Endothelial cell of umbilical vein (primary cell): ENCODE measurements at regions not wholly inside any gene's neighbourhood (a gene's known extent, or its start where the extent isn't known, plus 50 kb on each side); places are given as distances from the start of the nearest gene placed in this dataset.
"Not testable (repeated sequence)": the region's sequence is repeated elsewhere in the genome, so short reads cannot be mapped to it uniquely, and the experiment has no call there.

Source experiments
- BruUV-seq: library from RNA; stranded (reverse); fragments of 400-500 nt; replicated peaks from 2 replicates; lab custom pipeline; 2021; lab: Mats Ljungman, UMichigan
- CTCF ChIA-PET: fragments of 300-600, 350-600 bp; sonication (Branson Sonifier 250); formaldehyde crosslinking; loops from one replicate; lab custom pipeline; 2021; ENCODE audit warnings: antibody characterized with exemption, inconsistent platforms; lab: Charles Lee
- POLR2A ChIA-PET: fragments of 300-600, 350-600 bp; sonication (Branson Sonifier 250); formaldehyde crosslinking; loops from one replicate; lab custom pipeline; 2021; ENCODE audit warnings: antibody characterized with exemption, inconsistent platforms; lab: Charles Lee
- DNase-seq: peaks from one replicate; pipeline ENCODE4 v3.0.0-alpha.2; 2011; ENCODE audit warnings: low read depth, low spot score
- FAIRE-seq: peaks from 2 replicates; lab custom pipeline; 2011; peaks lifted over from hg19 to GRCh38; lab: Jason Lieb, UNC
- H2AFZ ChIP-seq: 2 replicates; pipeline ENCODE4 v1.6.0; 2012; ENCODE audit warnings: low read depth, low read length, control low read depth, inconsistent platforms
- H3K27ac ChIP-seq: 2 replicates; pipeline ENCODE4 v1.5.1; 2011; ENCODE audit warnings: low read depth, mild to moderate bottlenecking, control low read depth, low read length, moderate library complexity; ENCODE audit not compliant: insufficient read depth
- H3K27me3 ChIP-seq, 2 experiments: 2 replicates each; pipeline versions ENCODE4 v1.6.0 to v1.6.1; 2011; ENCODE audit warnings: low read length in 2 of 2, mixed read lengths in 1 of 2; ENCODE audit not compliant: control insufficient read depth in 2 of 2, insufficient read depth in 2 of 2
- H3K36me3 ChIP-seq, 2 experiments: 2 replicates in 1 of 2; 3 replicates in 1 of 2; pipeline ENCODE4 v1.5.1; 2011; ENCODE audit warnings: low read length in 2 of 2, mild to moderate bottlenecking in 1 of 2, moderate library complexity in 1 of 2; ENCODE audit not compliant: control insufficient read depth in 2 of 2, insufficient read depth in 2 of 2; ENCODE audit errors: extremely low read depth in 1 of 2
- H3K4me1 ChIP-seq: 3 replicates; pipeline ENCODE4 v1.5.1; 2011; ENCODE audit warnings: mild to moderate bottlenecking, low read length; ENCODE audit not compliant: control insufficient read depth, insufficient read depth; ENCODE audit errors: extremely low read depth
- H3K4me2 ChIP-seq: 2 replicates; pipeline ENCODE4 v1.6.1; 2011; ENCODE audit warnings: low read length, control low read depth, mixed read lengths; ENCODE audit not compliant: insufficient read depth
- H3K4me3 ChIP-seq, 3 experiments: fragments of 200-600 bp in 1 of 3; sonication (generic), shearing (Covaris generic) in 1 of 3; replicated peaks in 1 of 3; 2 replicates each; pipeline ENCODE4 v1.5.1; 2011 to 2016; ENCODE audit warnings: control low read depth in 3 of 3, low read length in 3 of 3, mild to moderate bottlenecking in 2 of 3, inconsistent platforms in 1 of 3, low read depth in 1 of 3, moderate library complexity in 1 of 3; ENCODE audit not compliant: insufficient read depth in 1 of 3
- H3K79me2 ChIP-seq: 2 replicates; pipeline ENCODE4 v1.6.0; 2012; ENCODE audit warnings: low read length, inconsistent platforms; ENCODE audit not compliant: control insufficient read depth, insufficient read depth
- H3K9ac ChIP-seq: replicated peaks from 2 replicates; pipeline ENCODE3; 2011; ENCODE audit warnings: low read length, control low read depth; ENCODE audit not compliant: insufficient read depth; ENCODE audit errors: extremely low read depth
- H3K9me1 ChIP-seq: replicated peaks from 3 replicates; pipeline ENCODE4 v1.6.0; 2011; ENCODE audit warnings: mild to moderate bottlenecking, low read length; ENCODE audit not compliant: control insufficient read depth, insufficient read depth; ENCODE audit errors: extremely low read depth
- H3K9me3 ChIP-seq: replicated peaks from 2 replicates; pipeline ENCODE4 v1.5.1; 2012; ENCODE audit warnings: low read length, inconsistent platforms; ENCODE audit not compliant: control insufficient read depth, insufficient read depth
- H4K20me1 ChIP-seq: replicated peaks from 2 replicates; pipeline ENCODE3; 2011; ENCODE audit warnings: mild to moderate bottlenecking, low read length; ENCODE audit not compliant: control insufficient read depth, insufficient read depth; ENCODE audit errors: extremely low read depth
- CTCF ChIP-seq, 2 donors: IDR thresholded peaks; 1 replicate in 1 of 2; 2 replicates in 1 of 2; pipeline ENCODE4 v1.5.1; 2011; ENCODE audit warnings: low read length in 2 of 2, mild to moderate bottlenecking in 2 of 2, moderate library complexity in 2 of 2, control low read depth in 1 of 2, inconsistent platforms in 1 of 2, low read depth in 1 of 2; ENCODE audit not compliant: insufficient read depth in 1 of 2; ENCODE audit errors: extremely low read depth in 1 of 2
- EZH2 ChIP-seq: IDR thresholded peaks from 2 replicates; pipeline ENCODE4 v1.6.1; 2012; ENCODE audit warnings: borderline replicate concordance, low read depth, mild to moderate bottlenecking, moderate library complexity, low read length, inconsistent platforms; ENCODE audit not compliant: severe bottlenecking
- FOS ChIP-seq: IDR thresholded peaks from 2 replicates; pipeline ENCODE4 v1.6.1; 2011; ENCODE audit warnings: mild to moderate bottlenecking, low read length, moderate library complexity, borderline replicate concordance; ENCODE audit not compliant: insufficient read depth
- GATA2 ChIP-seq: IDR thresholded peaks from 2 replicates; pipeline ENCODE4 v1.7.0; 2011; ENCODE audit warnings: low read depth, mild to moderate bottlenecking, moderate library complexity, mixed read lengths, low read length; ENCODE audit not compliant: insufficient read length, insufficient read depth
- JUN ChIP-seq: IDR thresholded peaks from 2 replicates; pipeline ENCODE4 v1.6.1; 2011; ENCODE audit warnings: borderline replicate concordance, low read depth; ENCODE audit not compliant: insufficient read length, insufficient read depth
- MAX ChIP-seq: IDR thresholded peaks from 2 replicates; pipeline ENCODE4 v1.6.1; 2011; ENCODE audit not compliant: insufficient read depth, insufficient read length
- MYC ChIP-seq: IDR thresholded peaks from one replicate; pipeline ENCODE4 v1.6.1; 2011; ENCODE audit warnings: mild to moderate bottlenecking, low read depth, low read length
- POLR2A ChIP-seq: IDR thresholded peaks from 2 replicates; pipeline ENCODE4 v1.6.1; 2012; ENCODE audit warnings: low read depth, mild to moderate bottlenecking, control low read depth, low read length
- POLR2AphosphoS5 ChIP-seq: IDR thresholded peaks from 2 replicates; pipeline ENCODE4 v1.6.1; 2012; ENCODE audit warnings: low read depth, mild to moderate bottlenecking, control low read depth, low read length, moderate library complexity; ENCODE audit not compliant: insufficient read depth
- dilution Hi-C: fragments of 300-500 bp; cut with MboI; formaldehyde crosslinking; loops from one replicate; pipeline ENCODE4 v1.15.0; 2019; ENCODE audit warnings: low sequenced_read_pairs; ENCODE audit not compliant: extremely low pct_ligation_motif_present
- intact Hi-C: fragments of 100-400 bp; cut with micrococcal nuclease; formaldehyde crosslinking; loops from one replicate; pipeline ENCODE4 v1.10.0; 2022

- no peaks in the 10 kb centered on the region for H4K20me1 ChIP-seq
- H2AFZ ChIP-seq = no peak overlapping the region
- no peak overlapping the region for H3K4me2 ChIP-seq
- no peaks in the 10 kb centered on the region for H3K9me3 ChIP-seq
- dilution Hi-C loops = no loop called here
- no peak overlapping the region for H3K4me3 ChIP-seq
- POLR2A ChIA-PET = no interaction called here
- DNase-seq (no peak), FAIRE-seq (no peak)
- no peaks in the 10 kb centered on the region for H3K9me1 ChIP-seq
- BruUV-seq = no TSS peak
- peaks cover 2% of the 10 kb centered on the region in 2 experiments for H3K27me3 ChIP-seq
- no peak overlapping the region for H3K27ac ChIP-seq
- CTCF ChIA-PET = no interaction called here
- intact Hi-C loops = no loop called here
- TF ChIP-seq POLR2A = no peak
- TF ChIP-seq FOS = no peak
- TF ChIP-seq JUN = no peak
- no peak for TF ChIP-seq EZH2
- TF ChIP-seq GATA2 = no peak
- TF ChIP-seq POLR2AphosphoS5 = no peak
- no peak for TF ChIP-seq MAX
- TF ChIP-seq MYC = no peak
- TF ChIP-seq CTCF (IDR thresholded peaks at IDR 0.05; ENCODE audit: extremely low read depth in 1 of 2, insufficient read depth in 1 of 2, low read depth in 1 of 2, low read length in 2 of 2) = no peak
- H3K36me3 ChIP-seq = no peaks in the 10 kb centered on the region
- H3K9ac ChIP-seq = no peak overlapping the region
- H3K79me2 ChIP-seq = no peaks in the 10 kb centered on the region
- H3K4me1 ChIP-seq = no peaks in the 10 kb centered on the region
These were observed 97.0 kb downstream of the CMC2 start for GRCh38 chr16:80909720-80910119.

GRCh38 chr16:80906169-80906568 is 100.5 kb downstream of the CMC2 start:
- H3K4me3 ChIP-seq, H4K20me1 ChIP-seq, DNase-seq, POLR2A ChIA-PET, H3K79me2 ChIP-seq, intact Hi-C loops, H3K27me3 ChIP-seq, dilution Hi-C loops, H3K36me3 ChIP-seq, FAIRE-seq, CTCF ChIA-PET, H3K9me1 ChIP-seq, H3K9me3 ChIP-seq, BruUV-seq, H3K4me1 ChIP-seq, H3K4me2 ChIP-seq, H3K27ac ChIP-seq, H3K9ac ChIP-seq, H2AFZ ChIP-seq: not testable (repeated sequence)
